Colonic mucosa (tissue), 4 donors: ENCODE measurements at regions not wholly inside any gene's neighbourhood (a gene's known extent, or its start where the extent isn't known, plus 50 kb on each side); places are given as distances from the start of the nearest gene placed in this dataset.
A peak's percentile ranks its signal among the peaks of the same experiment; 100 is the strongest.

Experiments used
- DNase-seq: peaks from one replicate; pipeline ENCODE4 v3.0.0-alpha.2; 2020
- H3K27ac ChIP-seq: fragments of 200-600 bp; one replicate; pipeline ENCODE4 v1.8.0; 2021
- H3K27me3 ChIP-seq: fragments of 200-600 bp; one replicate; pipeline ENCODE4 v1.8.0; 2021
- H3K36me3 ChIP-seq: fragments of 200-600 bp; one replicate; pipeline ENCODE4 v1.8.0; 2021
- H3K4me1 ChIP-seq: fragments of 200-600 bp; one replicate; pipeline ENCODE4 v1.8.0; 2021; ENCODE audit warnings: mild to moderate bottlenecking
- H3K4me3 ChIP-seq: fragments of 200-600 bp; one replicate; pipeline ENCODE4 v1.8.0; 2021
- H3K9ac ChIP-seq, 2 donors: one replicate each; pipeline ENCODE4 v1.7.0; 2013; ENCODE audit warnings: control low read depth in 2 of 2, low read depth in 2 of 2, low read length in 2 of 2
- H3K9me3 ChIP-seq: fragments of 200-600 bp; one replicate; pipeline ENCODE4 v1.8.0; 2021
- CTCF ChIP-seq: fragments of 200-600 bp; IDR thresholded peaks from one replicate; pipeline ENCODE4 v1.8.0; 2022; ENCODE audit warnings: antibody characterized with exemption, mild to moderate bottlenecking
- intact Hi-C: fragments of 100-400 bp; cut with DNase I; formaldehyde crosslinking; loops from one replicate; pipeline ENCODE4 v1.14.1; 2022
- donor health status: healthy.
- donor health status: DM: no; HTN: no; CAD: no.
- donor health status: DM: no; HTN: no; CAD: no.

DNA sequence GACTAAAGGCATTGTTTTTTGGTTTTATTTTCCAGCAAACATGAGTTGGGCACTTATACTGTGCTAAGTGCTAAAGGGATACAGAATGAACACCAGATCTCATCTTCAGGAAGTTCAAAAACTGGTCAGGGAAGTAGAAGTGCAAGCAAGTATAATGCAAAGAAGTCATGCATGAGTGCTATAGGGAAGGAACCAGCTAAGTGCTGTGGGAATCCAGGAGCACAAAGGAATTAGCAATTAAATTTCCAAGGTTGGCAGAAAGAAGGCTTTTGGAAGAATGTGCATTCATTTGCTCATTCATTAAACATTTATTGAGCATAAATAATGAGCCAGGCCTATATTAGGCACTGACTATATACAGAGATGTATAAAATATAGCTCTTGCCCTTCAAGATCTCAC is 143.7 kb upstream of the ARHGAP42 start:
- no peaks in the 10 kb centered on the region for H3K27me3 ChIP-seq
- H3K4me1 ChIP-seq, result no peaks in the 10 kb centered on the region
- no peak overlapping the region for H3K27ac ChIP-seq
- no peak for DNase-seq
- H3K9me3 ChIP-seq, result no peaks in the 10 kb centered on the region
- H3K36me3 ChIP-seq, result no peaks in the 10 kb centered on the region
- TF ChIP-seq CTCF, result no peak
- no peak overlapping the region for H3K4me3 ChIP-seq
- no peak overlapping the region for H3K9ac ChIP-seq
- intact Hi-C loops, result no loop called here

DNA sequence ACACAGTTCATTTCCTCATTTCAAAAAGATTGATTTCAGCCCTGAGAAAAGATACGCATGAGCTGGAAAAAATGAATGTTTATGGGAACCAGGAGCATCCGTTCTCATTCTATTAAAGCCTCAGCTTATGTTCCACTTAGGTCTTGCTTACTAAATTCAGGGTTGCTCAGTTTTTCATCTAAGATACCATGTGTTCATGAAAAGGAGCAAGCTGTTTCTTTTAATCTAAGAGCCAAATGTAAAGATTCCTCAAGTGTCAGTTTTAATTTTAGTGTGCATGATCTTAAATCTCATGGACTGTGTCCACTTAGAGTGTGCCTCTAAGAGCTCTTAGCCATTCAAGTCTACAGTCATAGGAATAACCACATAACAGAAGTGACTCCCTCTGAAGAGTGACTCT is 141.5 kb upstream of the ARHGAP42 start:
- Histone ChIP-seq H3K9ac (no peak overlapping the region), H3K4me3 (no peak overlapping the region), H3K9me3 (no peaks in the 10 kb centered on the region), H3K4me1 (no peaks in the 10 kb centered on the region), H3K36me3 (no peaks in the 10 kb centered on the region), H3K27me3 (no peaks in the 10 kb centered on the region), H3K27ac (no peak overlapping the region)
- no peak for DNase-seq
- intact Hi-C loops, result no loop called here
- no peak for TF ChIP-seq CTCF

DNA sequence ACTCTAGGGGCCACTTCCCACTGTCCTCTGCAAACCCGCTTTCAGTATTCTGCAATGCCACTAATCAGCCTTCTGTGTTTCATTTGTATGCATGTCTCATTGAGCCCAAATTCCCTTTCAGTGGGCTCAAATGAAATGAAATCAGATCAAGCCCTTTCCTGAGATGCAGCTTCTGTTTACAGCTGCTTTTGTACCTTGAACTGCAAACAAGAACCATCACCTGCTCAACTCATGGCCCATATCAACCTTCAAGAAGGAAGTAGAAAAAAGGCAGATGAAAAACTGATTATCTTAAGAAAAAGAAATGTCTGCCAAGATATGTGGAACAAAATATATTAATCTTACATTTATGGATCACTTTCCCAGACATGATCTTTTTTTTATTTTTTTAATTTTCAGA is 141.1 kb upstream of the ARHGAP42 start:
- no peak for TF ChIP-seq CTCF
- no peaks in the 10 kb centered on the region for H3K27me3 ChIP-seq
- intact Hi-C loops, result no loop called here
- no peak overlapping the region for H3K9ac ChIP-seq
- H3K4me3 ChIP-seq, result no peak overlapping the region
- no peaks in the 10 kb centered on the region for H3K9me3 ChIP-seq
- no peaks in the 10 kb centered on the region for H3K4me1 ChIP-seq
- no peak overlapping the region for H3K27ac ChIP-seq
- no peaks in the 10 kb centered on the region for H3K36me3 ChIP-seq
- DNase-seq, result no peak

- no peaks in the 10 kb centered on the region for H3K9me3 ChIP-seq
- H3K4me3 ChIP-seq, result no peak overlapping the region
- no peaks in the 10 kb centered on the region for H3K27me3 ChIP-seq
- intact Hi-C loops, result no loop called here
- H3K27ac ChIP-seq, result no peak overlapping the region
- H3K36me3 ChIP-seq, result no peaks in the 10 kb centered on the region
- H3K4me1 ChIP-seq, result no peaks in the 10 kb centered on the region
- no peak for TF ChIP-seq CTCF
- DNase-seq, result peak; percentile 23
- H3K9ac ChIP-seq, result no peak overlapping the region
Observed at GRCh38 chr11:100546714-100547113, 140.4 kb upstream of the ARHGAP42 start.

DNA sequence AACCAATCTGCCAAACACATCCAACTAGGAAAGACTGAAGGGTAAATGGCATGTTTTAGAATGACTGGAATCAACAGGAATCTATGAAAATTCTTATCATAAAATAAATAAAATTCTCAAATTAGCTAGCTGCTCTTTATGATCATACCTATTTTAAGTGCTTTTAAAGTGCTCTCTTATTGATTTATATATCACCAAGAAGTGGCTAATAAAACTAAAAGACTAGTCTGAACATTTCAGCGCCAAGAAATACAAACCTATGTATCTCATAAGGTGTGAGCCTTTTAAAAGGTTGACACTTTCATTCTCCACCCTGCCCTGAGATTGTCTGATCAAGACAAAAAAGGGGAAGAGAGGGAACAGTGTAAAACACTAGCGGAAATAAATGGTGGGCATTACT is 136.8 kb upstream of the ARHGAP42 start:
- no peaks in the 10 kb centered on the region for H3K9me3 ChIP-seq
- no peak overlapping the region for H3K9ac ChIP-seq
- H3K4me1 ChIP-seq, result no peaks in the 10 kb centered on the region
- no peaks in the 10 kb centered on the region for H3K36me3 ChIP-seq
- intact Hi-C loops, result no loop called here
- no peak for DNase-seq
- no peak for TF ChIP-seq CTCF
- no peak overlapping the region for H3K27ac ChIP-seq
- H3K4me3 ChIP-seq, result no peak overlapping the region
- H3K27me3 ChIP-seq, result no peaks in the 10 kb centered on the region
